HUES6 (cell line): ENCODE measurements at regions not wholly inside any gene's neighbourhood (a gene's known extent, or its start where the extent isn't known, plus 50 kb on each side); places are given as distances from the start of the nearest gene placed in this dataset.

Experiments used
- H3K27ac ChIP-seq: 2 replicates; pipeline ENCODE4 v1.7.0; 2013; ENCODE audit warnings: low read depth, mild to moderate bottlenecking, low read length, inconsistent platforms
- H3K27me3 ChIP-seq: 2 replicates; pipeline ENCODE4 v1.6.1; 2013; ENCODE audit warnings: low read length; ENCODE audit not compliant: control insufficient read depth, insufficient read depth
- H3K36me3 ChIP-seq: 2 replicates; pipeline ENCODE4 v1.6.1; 2013; ENCODE audit warnings: low read length; ENCODE audit not compliant: control insufficient read depth, insufficient read depth
- H3K4me1 ChIP-seq: 2 replicates; pipeline ENCODE4 v1.6.1; 2013; ENCODE audit warnings: low read length; ENCODE audit not compliant: control insufficient read depth, insufficient read depth
- H3K4me3 ChIP-seq: 2 replicates; pipeline ENCODE4 v1.5.1; 2013; ENCODE audit warnings: low read depth, low read length
- H3K9ac ChIP-seq: one replicate; pipeline ENCODE4 v1.6.1; 2013; ENCODE audit warnings: mild to moderate bottlenecking, low read length
- H3K9me3 ChIP-seq: 2 replicates; pipeline ENCODE4 v1.6.1; 2013; ENCODE audit warnings: low read depth, low read length; ENCODE audit not compliant: control insufficient read depth, insufficient read depth

DNA sequence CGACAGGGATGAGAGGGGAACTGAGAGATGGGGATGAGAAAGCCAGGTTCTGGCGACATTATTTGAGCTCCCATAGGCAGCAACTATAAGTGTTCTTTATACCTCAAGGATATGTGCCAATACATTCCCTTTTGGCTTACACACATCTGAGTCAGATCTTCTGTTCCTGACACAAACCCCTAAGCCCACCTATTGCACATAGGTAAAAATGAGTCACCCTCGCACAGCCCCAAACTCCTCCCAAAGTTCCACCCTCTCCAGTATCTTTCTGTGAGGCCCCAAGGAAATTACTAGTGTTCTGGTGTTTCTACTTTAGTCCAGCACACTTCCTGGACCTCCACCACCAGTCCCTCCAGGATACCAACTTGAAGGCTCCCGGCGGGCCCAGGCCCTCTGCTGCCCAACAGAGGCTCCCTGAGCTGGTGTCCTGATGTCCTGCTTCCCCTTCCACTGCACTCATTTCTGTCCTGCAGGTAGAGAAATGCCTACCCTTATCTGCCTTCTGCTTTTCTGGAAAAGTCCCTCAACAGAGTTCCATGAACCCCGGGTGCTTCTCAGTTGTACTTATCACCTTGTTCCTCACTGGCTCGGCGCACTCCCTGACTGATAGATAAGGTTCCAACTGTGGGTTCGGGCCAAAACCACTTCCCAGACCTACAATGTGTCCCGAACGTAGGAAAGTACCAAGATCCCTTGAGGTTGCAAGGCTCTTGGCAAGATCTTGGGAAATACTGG, 125.5 kb downstream of the EN1 start:
- Histone ChIP-seq H3K4me1 (no peaks in the 10 kb centered on the region), H3K4me3 (no peak overlapping the region), H3K9ac (no peak overlapping the region), H3K27ac (no peak overlapping the region), H3K36me3 (no peaks in the 10 kb centered on the region), H3K27me3 (no peaks in the 10 kb centered on the region), H3K9me3 (no peaks in the 10 kb centered on the region)

DNA sequence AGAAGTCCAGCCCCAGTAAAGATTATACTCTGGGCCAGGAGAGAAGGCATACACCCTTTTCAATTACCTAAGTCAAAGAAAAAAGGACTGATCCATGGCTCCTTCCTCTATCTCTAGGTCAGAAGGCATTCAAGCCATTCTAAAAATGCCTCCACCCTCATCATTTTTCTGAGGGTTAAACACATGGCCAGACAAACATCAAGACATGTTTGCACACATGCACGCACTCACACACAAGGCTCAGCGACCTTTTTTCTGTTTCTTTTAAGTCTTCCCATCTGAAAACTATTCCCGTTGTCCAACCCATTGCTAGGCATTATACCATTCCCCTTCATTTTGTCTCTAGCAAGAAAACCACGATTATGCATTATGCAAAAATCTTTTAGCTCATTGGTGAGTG, 126.6 kb downstream of the EN1 start:
- no peak overlapping the region for H3K4me3 ChIP-seq
- no peaks in the 10 kb centered on the region for H3K9me3 ChIP-seq
- H3K27me3 ChIP-seq = no peaks in the 10 kb centered on the region
- no peaks in the 10 kb centered on the region for H3K4me1 ChIP-seq
- no peak overlapping the region for H3K27ac ChIP-seq
- no peak overlapping the region for H3K9ac ChIP-seq
- no peaks in the 10 kb centered on the region for H3K36me3 ChIP-seq

GRCh38 chr2:118718921-118719320, 128.5 kb downstream of the EN1 start:
- Histone ChIP-seq H3K9ac (no peak overlapping the region), H3K4me3 (no peak overlapping the region), H3K4me1 (no peaks in the 10 kb centered on the region), H3K9me3 (no peaks in the 10 kb centered on the region), H3K27ac (no peak overlapping the region), H3K27me3 (no peaks in the 10 kb centered on the region), H3K36me3 (no peaks in the 10 kb centered on the region)

GRCh38 chr2:118716102-118716501, 131.3 kb downstream of the EN1 start:
- Histone ChIP-seq H3K27ac (no peak overlapping the region), H3K9ac (no peak overlapping the region), H3K27me3 (no peaks in the 10 kb centered on the region), H3K36me3 (no peaks in the 10 kb centered on the region), H3K4me1 (no peaks in the 10 kb centered on the region), H3K9me3 (no peaks in the 10 kb centered on the region), H3K4me3 (no peak overlapping the region)

DNA sequence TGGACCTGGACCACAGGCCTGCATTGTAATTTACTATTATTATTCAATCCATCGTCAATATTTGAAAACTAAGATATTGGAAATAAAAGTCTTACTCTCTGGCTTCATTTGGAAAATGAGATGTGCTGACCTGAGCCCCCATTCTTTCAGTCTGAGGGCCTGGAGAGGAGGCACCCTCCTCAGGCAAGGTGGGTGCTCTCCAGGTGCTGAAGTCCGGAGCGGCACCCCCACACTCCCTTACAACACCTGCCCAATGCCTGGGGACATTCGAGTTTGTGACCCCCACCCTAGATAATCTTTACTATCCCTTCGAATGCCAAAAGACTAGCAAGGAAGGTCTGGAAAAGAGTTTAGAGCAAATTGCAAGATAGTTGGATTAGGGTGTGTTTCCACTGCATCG, 133.3 kb downstream of the EN1 start:
- Histone ChIP-seq H3K9me3 (no peaks in the 10 kb centered on the region), H3K9ac (no peak overlapping the region), H3K4me3 (no peak overlapping the region), H3K27me3 (no peaks in the 10 kb centered on the region), H3K36me3 (no peaks in the 10 kb centered on the region), H3K27ac (no peak overlapping the region), H3K4me1 (0 out of 2 replicates have a peak, but pooled peaks cover 3% of the 10 kb centered on the region)

- Histone ChIP-seq H3K27ac (no peak overlapping the region), H3K4me3 (no peak overlapping the region), H3K36me3 (no peaks in the 10 kb centered on the region), H3K27me3 (no peaks in the 10 kb centered on the region), H3K4me1 (0 out of 2 replicates have a peak, but pooled peaks cover 3% of the 10 kb centered on the region), H3K9ac (no peak overlapping the region), H3K9me3 (no peaks in the 10 kb centered on the region)
Observed at GRCh38 chr2:118711603-118712002, 135.8 kb downstream of the EN1 start.

DNA sequence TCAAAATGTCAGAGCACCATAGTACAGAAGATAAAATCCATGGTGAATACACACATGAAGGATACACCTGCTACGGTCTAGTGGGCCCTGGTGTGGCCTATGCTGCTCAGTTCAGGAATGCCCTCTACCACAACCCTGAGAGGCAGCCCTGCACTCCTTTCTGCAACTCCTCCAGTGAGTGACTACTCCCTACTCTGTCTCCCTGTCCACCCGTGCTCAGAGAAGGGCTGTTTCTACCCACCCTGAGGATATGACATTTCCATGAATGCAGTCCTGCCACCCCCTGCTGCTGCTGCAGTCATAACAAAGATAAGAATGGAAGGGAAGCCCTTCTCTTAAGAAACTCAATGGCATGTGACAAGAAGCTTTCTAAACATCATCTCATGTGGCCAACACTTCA, 137.0 kb downstream of the EN1 start:
- no peak overlapping the region for H3K27ac ChIP-seq
- no peaks in the 10 kb centered on the region for H3K27me3 ChIP-seq
- no peak overlapping the region for H3K9ac ChIP-seq
- H3K4me1 ChIP-seq = 0 out of 2 replicates have a peak, but pooled peaks cover 3% of the 10 kb centered on the region
- H3K9me3 ChIP-seq = no peaks in the 10 kb centered on the region
- H3K4me3 ChIP-seq = no peak overlapping the region
- no peaks in the 10 kb centered on the region for H3K36me3 ChIP-seq

DNA sequence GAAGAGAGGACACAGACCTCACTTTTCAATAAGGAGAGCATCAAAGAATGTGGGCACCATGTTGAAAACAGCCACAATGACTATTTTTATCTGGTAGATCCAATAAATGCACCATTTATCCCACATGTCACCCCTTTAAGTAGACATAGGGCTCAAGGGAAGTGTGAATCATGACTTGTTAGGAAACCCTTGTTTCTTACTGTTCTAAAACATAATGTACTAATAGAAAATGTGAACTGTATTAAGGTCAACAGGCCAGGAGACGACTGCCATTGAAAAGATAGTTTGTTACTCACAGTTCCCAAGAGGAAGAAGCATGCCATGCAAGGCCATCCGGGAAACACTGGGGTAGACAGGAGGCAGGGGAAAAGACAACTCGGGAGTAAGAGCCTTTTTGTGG, 137.7 kb downstream of the EN1 start:
- no peak overlapping the region for H3K27ac ChIP-seq
- H3K4me3 ChIP-seq = no peak overlapping the region
- no peak overlapping the region for H3K9ac ChIP-seq
- H3K9me3 ChIP-seq = no peaks in the 10 kb centered on the region
- no peaks in the 10 kb centered on the region for H3K27me3 ChIP-seq
- H3K36me3 ChIP-seq = no peaks in the 10 kb centered on the region
- 0 out of 2 replicates have a peak, but pooled peaks cover 3% of the 10 kb centered on the region for H3K4me1 ChIP-seq

DNA sequence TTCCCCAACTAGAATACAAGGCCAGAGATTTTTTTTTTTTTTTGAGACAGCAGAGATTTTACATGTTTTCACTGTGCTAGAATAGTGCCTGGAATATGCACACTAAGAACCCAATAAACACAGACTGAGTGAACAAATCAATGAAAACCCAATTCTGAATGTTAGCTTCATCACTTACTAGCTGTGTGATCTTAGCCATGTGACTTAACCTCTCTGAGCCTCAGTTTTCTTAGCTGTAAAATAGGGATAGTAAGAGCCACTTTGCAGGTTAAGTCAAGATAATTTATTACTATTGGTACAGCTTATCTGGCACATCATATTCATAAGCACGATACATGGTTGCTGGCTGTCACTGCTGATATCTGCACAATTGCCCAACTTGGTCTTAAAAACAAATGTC, 140.6 kb downstream of the EN1 start:
- H3K9ac ChIP-seq = no peak overlapping the region
- H3K9me3 ChIP-seq = no peaks in the 10 kb centered on the region
- no peaks in the 10 kb centered on the region for H3K36me3 ChIP-seq
- no peaks in the 10 kb centered on the region for H3K27me3 ChIP-seq
- H3K4me1 ChIP-seq = 0 out of 2 replicates have a peak, but pooled peaks cover 3% of the 10 kb centered on the region
- H3K27ac ChIP-seq = no peak overlapping the region
- H3K4me3 ChIP-seq = no peak overlapping the region

DNA sequence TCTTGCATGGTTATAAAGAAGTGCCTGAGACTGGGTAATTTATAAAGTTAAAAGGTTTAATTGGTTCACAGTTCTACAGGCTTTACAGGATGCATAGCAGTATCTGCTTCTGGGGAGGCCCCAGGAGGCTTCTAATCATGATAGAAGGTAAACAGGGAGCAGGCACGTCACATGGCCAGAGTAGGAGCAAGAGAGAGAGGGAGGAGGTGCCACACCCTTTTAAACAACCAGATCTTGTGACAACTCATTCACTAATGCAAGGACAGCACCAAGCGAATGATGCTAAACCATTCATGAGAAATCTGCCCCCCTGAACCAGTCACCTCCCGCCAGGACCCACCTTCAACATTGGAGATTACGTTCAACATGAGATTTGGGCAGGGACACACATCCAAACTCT, 141.1 kb downstream of the EN1 start:
- no peak overlapping the region for H3K9ac ChIP-seq
- H3K9me3 ChIP-seq = no peaks in the 10 kb centered on the region
- no peak overlapping the region for H3K27ac ChIP-seq
- no peak overlapping the region for H3K4me3 ChIP-seq
- no peaks in the 10 kb centered on the region for H3K36me3 ChIP-seq
- H3K4me1 ChIP-seq = 0 out of 2 replicates have a peak, but pooled peaks cover 3% of the 10 kb centered on the region
- no peaks in the 10 kb centered on the region for H3K27me3 ChIP-seq

DNA sequence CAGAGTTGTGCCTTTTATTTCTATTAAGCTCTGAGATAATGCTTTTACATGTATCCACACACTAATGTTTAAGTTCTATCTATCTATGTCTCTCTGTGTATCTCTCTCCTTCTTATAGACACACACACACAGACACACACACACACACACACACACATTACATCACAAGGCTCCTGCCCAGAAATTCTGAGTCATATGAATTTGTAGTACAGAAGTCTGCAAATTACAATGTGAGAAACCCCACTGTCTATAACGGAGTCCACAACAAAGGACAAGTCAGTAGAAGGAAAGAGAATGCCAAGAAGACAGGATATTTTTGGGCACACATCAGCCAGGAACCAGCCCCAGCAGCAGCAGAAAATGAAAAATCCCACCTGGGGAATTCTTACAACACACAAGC, 142.4 kb downstream of the EN1 start:
- no peaks in the 10 kb centered on the region for H3K27me3 ChIP-seq

More for the DNA sequence above, 142.4 kb downstream of the EN1 start:
- H3K4me1 ChIP-seq = no peaks in the 10 kb centered on the region; the same call in 1 of the 2 replicates
- H3K36me3 ChIP-seq = no peaks in the 10 kb centered on the region
- H3K27ac ChIP-seq = no peak overlapping the region
- no peak overlapping the region for H3K4me3 ChIP-seq
- H3K9ac ChIP-seq = no peak overlapping the region
- no peaks in the 10 kb centered on the region for H3K9me3 ChIP-seq
